HG03060 (cell line): ENCODE measurements at regions not wholly inside any gene's neighbourhood (a gene's known extent, or its start where the extent isn't known, plus 50 kb on each side); places are given as distances from the start of the nearest gene placed in this dataset.
"Not testable (repeated sequence)": the region's sequence is repeated elsewhere in the genome, so short reads cannot be mapped to it uniquely, and the experiment has no call there.

ENCODE experiments used
- ATAC-seq: cut with Tn5 transposase; IDR thresholded peaks from one replicate; pipeline ENCODE4 v1.9.1; 2021; ENCODE audit warnings: low read depth, moderate number of reproducible peaks; ENCODE audit not compliant: unreplicated experiment

DNA sequence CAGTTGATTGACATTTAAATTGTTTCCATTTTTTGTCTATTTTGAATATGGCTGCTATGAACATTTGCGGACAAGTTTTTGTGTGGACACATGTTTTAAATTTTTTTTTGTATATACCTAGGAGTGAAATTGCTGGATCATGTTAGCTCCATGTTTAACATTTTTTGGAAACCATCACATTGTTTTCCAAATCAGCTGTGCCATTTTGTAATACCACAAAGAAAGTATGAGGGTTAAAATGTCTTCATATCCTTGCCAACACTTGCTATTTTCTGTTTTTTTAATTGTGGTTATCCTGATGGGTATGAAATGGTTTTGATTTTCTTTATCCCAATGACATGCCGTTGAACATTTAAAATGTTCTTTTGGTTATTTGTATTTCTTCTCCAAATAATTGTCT, 52.1 kb downstream of the CARTPT start:
- no peak for ATAC-seq

DNA sequence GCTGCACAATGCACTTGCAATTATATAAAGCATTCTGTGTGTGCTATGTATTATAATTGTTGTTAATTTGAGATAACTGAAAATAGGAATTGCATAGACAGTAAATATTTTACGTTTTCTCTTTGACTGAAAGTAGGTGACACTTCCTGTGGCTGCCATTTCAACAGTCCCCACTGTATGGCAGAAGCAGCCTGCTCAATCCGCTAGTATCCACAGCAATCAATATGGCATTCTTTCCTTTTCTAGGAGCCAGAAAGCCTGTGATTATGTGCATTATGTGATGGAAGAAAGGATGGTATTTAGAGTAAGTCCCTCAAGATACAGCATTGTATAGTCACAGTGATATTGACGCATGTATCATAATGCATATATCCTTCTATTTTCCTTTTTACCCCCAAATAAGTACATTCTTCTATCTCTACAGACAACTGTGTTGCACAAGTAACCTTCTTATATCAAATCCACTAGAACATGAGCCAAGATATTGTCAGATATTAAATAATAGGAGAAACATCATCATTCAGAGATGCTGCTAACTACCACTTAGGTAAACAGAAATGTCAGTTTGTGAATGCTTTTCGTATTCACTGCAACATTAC, 59.7 kb downstream of the CARTPT start:
- no peak for ATAC-seq

DNA sequence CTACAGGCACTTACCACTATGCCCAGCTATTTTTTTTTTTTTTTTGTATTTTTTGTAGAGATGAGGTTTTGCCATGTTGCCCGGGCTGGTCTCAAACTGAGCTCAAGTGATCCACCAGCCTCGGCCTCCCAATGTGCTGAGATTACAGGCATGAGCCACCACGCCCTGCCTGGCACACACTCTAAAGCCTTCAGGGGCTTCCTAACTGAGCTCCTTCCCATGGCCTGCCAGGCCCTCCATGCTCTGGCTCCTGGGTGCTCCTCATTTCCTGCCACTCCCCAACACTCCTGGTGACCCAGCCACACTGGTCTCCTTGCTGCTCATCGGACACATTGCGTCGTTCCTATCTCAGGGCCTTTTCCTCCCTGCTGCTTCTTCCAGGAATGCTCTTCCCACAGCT, 61.5 kb downstream of the CARTPT start:
- ATAC-seq = no peak

DNA sequence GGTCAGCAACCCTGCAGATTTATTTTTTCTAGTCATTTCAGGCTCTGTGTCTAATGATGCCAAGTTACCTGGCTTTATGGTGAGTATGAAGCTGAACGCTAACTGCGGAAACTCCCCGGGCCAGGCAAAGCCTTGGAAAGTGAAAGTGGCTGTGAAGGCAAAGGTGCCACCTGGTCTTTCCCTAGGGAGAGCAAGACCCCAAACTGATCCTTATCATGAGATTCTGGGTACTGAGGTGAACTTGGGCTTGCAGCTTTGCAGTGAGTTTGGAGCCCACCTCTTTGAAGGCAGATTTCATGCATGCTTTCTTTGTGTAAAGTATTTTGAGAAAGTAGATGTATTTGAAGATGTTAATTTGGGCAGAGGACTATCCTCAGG, 63.3 kb downstream of the CARTPT start:
- no peak for ATAC-seq

DNA sequence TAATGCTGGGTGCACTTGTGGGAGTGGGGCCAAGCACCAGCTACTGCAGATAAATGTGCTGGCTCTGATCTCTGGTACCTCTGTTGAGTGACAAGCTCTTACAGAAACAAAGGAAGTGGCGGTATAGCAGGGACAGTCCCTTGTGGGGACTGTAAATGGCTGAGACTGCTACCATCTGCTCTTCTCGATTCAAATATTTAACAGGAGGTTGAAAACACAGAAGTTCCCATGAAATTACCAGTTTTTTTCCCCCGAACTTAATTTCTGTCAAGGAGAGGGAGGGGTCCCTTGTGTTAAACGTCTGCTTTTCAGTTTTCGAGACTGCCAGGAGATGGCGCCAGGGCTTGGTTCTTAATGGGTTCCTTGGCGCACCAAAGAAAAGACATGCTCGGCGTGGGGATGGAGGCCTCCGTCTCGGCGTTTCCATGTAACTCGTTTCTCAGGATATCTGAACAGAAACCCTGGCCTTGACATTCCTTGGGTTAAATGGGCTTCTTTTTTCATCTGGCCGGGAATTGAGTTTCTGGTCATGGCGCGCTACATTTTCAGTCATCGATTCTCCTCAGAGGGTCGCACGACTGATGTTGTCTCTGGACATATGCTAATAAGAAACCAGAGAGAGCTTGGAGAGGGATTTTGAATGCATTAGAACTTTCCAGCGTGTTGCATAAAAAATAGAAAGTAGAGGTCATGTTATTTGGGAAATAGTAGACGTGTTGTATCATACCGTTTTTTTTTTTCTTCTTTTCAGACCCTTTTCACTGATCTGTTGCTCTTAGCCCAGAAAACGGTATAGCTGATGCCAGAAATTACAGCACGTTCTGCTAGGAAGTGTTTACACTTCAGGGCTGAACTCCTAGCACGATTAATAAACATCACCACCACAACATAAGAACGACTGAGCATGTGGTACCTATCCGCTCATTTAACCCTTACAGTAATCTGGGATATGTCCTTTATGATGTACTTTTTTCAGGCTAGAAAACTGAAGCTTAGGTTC, 64.0 kb downstream of the CARTPT start:
- peak; percentile 75 for ATAC-seq

DNA sequence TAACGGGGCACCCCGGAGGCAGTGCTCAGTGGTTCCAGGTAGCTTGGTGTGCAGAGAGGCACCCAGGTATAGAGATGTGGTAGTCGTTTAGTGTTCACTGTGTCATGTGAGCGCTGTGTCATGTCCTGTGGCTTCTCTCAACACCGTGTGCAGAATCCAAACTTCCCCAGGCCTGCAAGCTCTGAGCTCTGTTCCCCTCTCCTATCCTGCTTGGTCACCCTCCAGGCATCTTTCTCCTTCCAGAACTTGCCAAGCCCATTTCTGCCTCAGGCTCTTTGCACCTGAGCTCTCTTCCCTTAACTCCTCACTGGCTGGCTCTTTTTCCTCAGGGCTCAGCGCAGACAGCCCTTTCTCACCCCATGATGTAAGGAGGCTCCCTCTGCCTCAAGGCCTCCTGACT, 64.8 kb downstream of the CARTPT start:
- no peak for ATAC-seq

DNA sequence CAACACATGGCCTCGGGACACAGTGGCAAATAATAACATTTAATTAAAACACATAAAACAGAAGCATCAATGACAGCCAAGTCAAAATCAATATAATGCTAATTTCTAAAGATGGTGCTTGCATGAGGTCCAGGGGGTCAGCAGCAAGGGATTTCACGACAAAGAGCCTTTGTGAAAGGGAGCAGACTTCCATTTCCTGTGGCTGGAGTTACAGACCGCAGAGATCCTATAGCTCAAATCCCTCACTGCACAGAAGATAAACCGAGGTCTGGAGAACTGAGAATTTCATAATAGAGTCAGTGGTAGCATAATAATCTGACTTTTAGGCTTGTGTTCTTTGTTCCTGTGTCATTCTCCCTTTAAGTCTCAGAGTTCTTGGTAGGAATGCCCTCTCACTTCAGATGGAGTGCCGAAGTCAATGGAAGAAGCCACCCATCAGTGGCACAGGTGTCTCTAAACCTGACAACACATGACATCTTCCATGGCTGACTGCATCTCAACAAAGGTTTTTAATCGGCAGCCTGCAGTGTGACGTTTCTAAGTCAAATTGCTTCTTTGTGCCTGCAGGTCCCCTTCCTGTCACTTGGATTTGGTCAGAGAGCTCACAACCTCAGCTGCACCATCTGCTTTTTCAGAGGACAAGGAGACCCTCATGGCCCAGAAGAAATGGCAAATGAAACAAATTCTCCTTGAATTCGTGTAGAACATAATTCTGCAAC, 67.4 kb downstream of the CARTPT start:
- no peak for ATAC-seq

DNA sequence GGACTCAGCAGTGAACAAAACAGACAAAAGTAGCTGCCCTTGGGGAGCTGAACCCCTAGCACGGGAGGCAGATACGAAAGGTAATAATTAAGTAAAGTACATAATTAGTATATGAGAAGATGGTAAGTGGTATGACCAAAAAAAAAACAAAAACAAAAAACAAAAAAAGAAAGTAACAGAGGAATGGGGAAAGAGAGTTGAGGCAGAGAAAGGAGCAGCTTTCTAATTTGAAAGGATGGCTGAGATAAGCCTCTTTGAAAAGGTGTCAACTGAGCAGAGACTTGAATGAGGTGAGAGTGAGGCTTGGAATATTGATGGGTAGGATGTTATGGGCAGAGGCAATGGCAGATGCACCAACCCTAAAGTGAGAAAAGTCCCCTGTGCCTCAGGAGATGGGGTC, 69.7 kb downstream of the CARTPT start:
- ATAC-seq = no peak

DNA sequence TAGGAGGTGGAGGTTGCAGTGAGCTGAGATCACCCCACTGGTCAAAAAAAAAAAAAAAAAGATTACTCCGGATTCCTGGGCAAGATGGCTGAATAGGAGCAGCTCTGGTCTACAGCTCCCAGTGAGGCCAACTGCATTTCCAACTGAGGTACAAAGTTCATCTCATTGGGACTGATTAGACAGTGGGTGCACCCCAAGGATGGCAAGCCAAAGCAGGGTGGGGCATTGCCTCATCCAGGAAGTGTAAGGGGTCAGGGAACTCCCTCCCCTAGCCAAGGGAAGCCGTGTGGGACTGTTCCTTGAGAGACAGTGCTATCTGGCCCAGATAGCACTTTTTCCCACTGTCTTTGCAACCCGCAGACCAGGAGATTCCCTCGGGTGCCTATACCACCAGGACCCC, 70.7 kb downstream of the CARTPT start:
- no peak for ATAC-seq

DNA sequence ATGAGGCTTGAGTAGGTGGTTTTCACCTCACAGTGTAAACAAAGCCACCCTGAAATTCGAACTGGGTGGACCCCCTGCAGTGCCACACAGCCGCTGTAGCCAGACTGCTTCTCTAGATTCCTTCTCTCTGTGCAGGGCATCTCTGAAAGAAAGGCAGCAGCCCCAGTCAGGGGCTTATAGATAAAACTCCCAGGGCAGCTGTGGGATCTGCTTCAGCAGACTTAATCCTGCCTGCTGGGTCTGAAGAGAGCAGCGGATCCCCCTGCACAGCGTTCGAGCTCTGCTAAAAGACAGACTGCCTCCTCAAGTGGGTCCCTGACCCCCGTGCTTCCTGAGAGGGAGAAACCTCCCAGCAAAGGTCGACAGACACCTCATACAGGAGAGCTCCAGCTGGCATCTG, 71.4 kb downstream of the CARTPT start:
- no peak for ATAC-seq

DNA sequence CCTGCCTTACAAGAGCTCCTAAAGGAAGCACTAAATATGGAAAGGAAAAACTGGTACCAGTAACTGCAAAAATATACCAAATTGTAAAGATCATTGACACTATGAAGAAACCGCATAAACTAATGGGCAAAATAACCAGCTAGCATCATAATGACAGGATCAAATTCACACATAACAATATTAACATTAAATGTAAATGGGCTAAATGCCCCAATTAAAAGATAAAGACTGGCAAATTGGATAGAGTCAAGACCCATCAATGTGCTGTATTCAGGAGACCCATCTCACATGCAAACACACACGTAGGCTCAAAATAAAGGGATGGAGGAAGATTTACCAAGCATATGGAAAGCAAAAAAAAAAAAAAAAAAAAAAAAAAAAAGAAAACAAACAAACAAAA, 73.0 kb downstream of the CARTPT start:
- ATAC-seq = not testable (repeated sequence)

DNA sequence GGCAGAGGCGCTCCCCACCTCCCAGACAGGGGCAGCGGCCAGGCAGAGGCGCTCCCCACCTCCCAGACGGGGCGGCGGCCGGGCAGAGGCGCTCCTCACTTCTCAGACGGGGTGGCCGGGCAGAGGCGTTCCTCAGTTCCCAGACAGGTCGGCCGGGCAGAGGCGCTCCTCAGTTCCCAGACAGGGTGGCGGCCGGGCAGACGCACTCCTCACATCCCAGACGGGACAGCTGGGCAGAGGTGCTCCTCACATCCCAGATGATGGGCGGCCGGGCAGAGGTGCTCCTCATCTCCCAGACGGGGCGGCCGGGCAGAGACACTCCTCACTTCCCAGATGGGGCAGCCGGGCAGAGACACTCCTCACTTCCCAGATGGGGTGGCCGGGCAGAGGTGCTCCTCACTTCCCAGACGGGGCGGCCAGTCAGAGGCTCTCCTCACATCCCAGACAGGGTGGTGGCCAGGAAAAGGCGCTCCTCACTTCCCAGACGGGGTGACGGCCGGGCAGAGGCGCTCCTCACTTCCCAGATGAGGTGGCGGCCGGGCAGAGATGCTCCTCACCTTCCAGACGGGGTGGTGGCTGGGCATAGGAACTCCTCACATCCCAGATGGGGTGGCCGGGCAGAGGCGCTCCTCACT, 75.1 kb downstream of the CARTPT start:
- ATAC-seq = no peak

DNA sequence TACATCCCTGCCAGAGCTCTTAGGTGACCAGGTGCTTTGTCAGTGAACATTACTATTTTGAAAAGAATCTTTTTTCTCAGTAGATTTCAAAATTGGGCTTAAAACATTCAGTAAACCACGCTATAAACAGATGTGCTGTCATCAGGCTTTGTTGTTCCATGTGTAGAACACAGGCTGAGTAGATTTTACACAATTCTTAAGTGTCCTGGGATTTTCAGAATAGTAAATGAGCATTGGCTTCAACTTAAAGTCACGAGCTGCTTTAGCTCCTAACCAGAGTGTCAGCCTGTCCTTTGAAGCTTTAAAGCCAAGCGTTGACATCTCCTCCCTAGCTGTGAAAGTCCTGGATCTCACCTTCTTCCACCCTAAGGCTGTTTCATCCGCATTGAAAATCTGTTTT, 83.6 kb downstream of the CARTPT start:
- no peak for ATAC-seq

DNA sequence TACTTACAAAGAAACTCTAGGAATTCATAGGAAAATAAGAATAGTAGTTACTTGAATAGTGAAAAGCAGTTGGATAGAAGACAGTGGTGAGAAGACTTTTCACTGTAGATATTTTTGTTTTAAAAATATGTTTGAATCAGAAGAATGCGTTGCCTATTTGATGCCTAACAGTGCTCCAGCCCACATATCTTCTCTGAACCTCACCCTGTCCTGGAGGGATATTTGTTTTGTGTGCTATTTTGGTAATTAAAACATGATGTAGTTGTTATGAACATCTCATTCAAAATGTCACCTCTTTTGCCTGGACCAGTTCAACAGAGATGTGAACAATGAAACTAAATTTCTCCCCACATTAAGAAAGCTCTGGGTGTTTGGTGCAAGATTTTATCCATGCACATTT, 87.6 kb downstream of the CARTPT start:
- ATAC-seq = no peak

DNA sequence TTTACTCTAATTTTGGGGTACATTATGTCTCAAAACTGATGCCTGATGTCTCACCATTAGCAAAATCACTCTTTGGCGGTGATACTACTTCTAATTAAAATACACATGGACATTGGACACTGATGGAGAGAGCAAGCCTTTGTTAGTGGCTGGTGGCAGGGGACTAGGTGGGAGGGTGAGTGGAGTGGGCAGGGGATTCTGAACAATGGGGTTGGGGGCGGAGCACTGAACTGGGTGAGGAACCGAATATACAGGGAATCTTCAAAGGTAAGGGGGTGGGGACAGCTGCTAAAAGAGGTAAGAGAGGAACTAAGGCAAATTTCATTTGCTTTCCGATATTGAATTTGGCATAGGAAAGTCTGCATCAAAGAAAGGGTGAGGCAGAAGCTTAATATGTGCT, 88.8 kb downstream of the CARTPT start:
- ATAC-seq = no peak

DNA sequence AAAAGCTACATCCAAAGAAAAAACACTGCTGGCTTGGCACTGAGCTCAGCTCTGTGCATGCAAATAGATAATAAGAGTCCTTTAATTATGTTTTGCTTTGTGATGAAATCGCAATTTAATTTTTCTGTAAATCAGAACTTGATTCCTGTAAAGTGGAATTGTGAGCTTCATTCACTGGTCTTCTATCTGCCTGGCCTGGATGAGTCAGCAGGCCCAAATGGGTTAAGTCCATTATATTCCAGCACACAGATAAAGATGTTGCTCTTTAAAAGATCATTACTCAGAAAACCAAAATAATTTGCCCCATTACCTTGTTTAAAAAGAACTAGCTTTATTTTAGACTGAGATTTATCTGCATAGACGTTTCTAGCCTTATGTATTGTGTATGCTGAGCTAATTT, 90.4 kb downstream of the CARTPT start:
- ATAC-seq = no peak

DNA sequence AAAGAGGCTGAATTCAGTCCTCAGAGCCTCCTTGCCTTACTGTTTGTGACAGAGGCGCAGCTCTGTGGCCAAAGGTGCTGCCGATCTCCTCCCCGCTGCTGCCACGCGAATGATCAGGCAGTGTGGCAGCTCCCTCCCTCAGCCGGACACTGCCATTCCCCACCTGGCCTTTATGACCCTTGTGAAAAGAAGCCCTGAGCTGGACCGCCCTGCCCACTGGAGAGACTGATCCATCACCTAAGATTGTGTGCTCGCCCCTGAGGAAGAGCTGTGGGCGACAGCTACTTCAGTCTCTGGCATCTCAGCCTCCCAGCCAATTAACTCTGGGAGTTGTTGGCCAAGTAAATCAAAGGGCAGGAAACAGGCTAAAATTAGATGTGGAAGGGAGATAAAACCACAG, 90.9 kb downstream of the CARTPT start:
- no peak for ATAC-seq

DNA sequence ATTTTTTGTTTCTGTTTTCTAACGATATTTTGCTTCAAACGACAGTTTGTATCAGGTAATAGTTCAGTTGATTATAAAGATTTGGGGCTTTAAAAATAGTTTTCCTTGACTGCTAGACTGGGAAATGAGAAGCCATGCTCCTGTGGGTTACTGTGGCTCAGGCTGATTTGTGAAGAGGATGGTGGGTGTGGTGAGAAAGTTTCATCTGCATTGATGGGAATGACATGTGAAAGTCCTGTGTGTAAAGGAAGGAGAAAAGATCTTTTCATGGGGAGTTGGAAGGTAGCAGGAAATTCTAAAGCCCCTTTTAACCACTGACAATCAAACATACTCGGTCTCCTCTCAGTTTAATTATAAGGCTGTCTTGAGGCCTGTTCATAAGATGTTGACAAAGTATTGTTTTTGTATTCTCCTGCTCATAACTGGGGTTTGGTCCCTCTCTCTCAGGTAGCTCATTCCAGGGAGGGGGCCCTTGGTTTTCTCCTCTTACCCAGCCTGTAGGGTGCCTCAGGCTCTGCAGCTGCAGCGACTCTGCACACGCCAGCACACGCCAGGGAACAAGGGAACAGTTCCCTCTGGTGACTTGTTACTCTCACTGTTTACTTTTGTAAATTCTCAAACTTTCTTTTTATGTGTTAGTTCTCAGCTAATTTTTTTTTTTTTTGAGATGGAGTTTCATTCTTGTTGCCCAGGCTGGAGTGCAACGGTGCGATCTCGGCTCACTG, 91.6 kb downstream of the CARTPT start:
- no peak for ATAC-seq

DNA sequence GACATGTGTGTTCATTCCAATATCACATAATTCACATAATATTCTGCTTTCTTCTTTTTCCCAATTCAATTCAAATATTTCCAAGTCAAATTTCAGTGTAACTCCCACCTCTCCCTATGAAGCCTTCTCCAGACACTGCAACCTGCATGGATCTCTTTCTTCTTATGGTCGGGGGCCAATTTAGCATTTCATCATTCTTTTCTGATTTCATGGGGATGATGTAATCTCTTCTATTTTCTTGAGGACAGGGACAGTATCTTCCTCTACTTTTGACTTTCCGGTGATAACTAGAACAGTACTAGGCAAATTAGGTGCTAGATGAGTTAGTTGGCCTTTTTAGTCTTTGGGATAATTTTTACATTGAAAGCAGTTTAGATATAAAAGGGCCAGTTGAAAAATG, 92.7 kb downstream of the CARTPT start:
- ATAC-seq = no peak

DNA sequence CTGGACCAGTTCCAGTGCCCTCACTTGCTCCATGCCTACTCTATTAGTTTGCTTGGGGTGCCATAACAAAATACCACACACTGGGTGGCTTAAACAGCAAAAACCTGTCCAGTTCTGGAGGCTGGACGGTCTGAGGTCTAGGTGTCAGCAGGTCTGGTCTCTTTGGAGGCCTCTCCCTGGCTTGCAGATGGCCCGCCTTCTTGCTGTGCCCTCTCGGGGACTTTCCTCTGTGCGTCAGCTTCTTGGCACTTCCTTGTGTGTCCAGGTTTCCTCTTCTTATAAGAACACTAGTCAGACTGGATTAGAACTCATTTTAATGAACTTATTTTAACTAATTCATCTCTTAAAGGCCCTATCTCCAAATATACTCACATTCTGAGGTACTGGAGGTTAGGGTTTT, 97.2 kb downstream of the CARTPT start:
- no peak for ATAC-seq
